Uterus (tissue), 2 donors: ENCODE measurements at regions not wholly inside any gene's neighbourhood (a gene's known extent, or its start where the extent isn't known, plus 50 kb on each side); places are given as distances from the start of the nearest gene placed in this dataset.

ENCODE experiments used
- POLR2A ChIP-seq, 2 donors: fragments of 450-650 bp; IDR thresholded peaks; one replicate each; pipeline ENCODE4 v1.6.1; 2016; ENCODE audit warnings: antibody characterized with exemption in 2 of 2, mild to moderate bottlenecking in 1 of 2, moderate library complexity in 1 of 2
- TF ChIP-seq, protein P1 (sequence below), 4 experiments: fragments of 200-600 bp in 2 of 4; fragments of 450-650 bp in 2 of 4; sonication (generic) in 2 of 4; IDR thresholded peaks; one replicate each; pipeline ENCODE4 v1.5.1; 2016 to 2019; ENCODE audit warnings: antibody characterized with exemption in 4 of 4, mild to moderate bottlenecking in 2 of 4, moderate library complexity in 1 of 4

DNA sequence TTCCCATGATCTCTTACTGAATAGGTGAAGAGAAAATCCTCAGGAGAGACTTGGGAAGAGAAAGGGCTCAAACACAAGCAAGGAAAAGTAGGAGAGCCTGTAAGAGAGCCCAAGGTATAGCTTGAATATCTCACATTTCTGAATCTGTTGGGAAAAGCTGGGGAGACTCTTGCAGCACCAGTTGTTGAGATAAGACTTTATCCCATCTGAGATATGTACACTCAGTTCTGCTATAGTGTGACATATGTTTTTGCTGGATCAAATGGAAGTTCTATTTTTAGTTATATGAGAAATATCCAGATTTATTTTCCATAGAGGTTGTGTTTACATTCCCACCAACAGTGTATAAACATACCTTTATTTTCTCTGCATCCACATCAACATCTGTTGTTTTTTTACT is 246.1 kb downstream of the NDFIP2 start:
- TF ChIP-seq, protein P1, sequence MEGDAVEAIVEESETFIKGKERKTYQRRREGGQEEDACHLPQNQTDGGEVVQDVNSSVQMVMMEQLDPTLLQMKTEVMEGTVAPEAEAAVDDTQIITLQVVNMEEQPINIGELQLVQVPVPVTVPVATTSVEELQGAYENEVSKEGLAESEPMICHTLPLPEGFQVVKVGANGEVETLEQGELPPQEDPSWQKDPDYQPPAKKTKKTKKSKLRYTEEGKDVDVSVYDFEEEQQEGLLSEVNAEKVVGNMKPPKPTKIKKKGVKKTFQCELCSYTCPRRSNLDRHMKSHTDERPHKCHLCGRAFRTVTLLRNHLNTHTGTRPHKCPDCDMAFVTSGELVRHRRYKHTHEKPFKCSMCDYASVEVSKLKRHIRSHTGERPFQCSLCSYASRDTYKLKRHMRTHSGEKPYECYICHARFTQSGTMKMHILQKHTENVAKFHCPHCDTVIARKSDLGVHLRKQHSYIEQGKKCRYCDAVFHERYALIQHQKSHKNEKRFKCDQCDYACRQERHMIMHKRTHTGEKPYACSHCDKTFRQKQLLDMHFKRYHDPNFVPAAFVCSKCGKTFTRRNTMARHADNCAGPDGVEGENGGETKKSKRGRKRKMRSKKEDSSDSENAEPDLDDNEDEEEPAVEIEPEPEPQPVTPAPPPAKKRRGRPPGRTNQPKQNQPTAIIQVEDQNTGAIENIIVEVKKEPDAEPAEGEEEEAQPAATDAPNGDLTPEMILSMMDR (IDR thresholded peaks at IDR 0.05), result no peak
- no peak for TF ChIP-seq POLR2A (IDR thresholded peaks at IDR 0.05)
